ENCODE measurements at regions not wholly inside any gene's neighbourhood (a gene's known extent, or its start where the extent isn't known, plus 50 kb on each side); places are given as distances from the start of the nearest gene placed in this dataset.

DNA sequence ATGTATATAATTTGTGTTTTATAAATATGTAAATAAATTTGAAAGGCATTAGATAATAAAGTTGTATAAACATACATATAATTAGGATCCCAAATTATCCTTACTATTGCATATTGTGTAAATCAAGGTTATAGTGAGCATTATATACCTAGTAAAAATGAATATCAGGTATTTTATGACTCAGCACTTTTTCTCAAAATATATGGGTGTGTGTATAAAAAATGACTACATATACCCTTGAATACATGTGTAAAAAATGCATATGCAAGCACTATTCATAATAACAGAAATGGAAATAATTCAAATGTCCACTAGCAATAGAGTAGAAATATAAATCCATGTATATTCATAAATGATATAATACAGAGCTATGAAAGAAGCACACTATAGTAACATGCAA, 870.9 kb upstream of the CNTNAP5 start:
- Histone ChIP-seq H3K4me1 (replicated peaks in 1 of 4; ENCODE audit: control insufficient read depth in 3 of 4, insufficient read depth in 4 of 4, low read length in 3 of 4) (no peaks in the 10 kb centered on the region), H3K56ac (replicated peaks; ENCODE audit: insufficient read length, low read depth, low read length) (no peak overlapping the region), H3K79me2 (ENCODE audit: control insufficient read depth in 1 of 2, insufficient read depth in 2 of 2, low read length in 2 of 2) (no peaks in the 10 kb centered on the region), H3K23me2 (ENCODE audit: low read depth, low read length) (no peaks in the 10 kb centered on the region), H3K27me3 (replicated peaks in 1 of 4; ENCODE audit: control insufficient read depth in 3 of 4, extremely low read depth in 1 of 4, insufficient read depth in 3 of 4, low read length in 3 of 4) (no peaks in the 10 kb centered on the region), H3K27ac (ENCODE audit: low read depth, low read length) (no peak overlapping the region), H3K4me3 (ENCODE audit: extremely low read depth in 1 of 4, insufficient read depth in 2 of 4, low read depth in 3 of 4, low read length in 4 of 4) (no peak overlapping the region), H3K18ac (ENCODE audit: extremely low read depth, low read length) (no peak overlapping the region), H4K20me1 (replicated peaks in 1 of 2; ENCODE audit: control insufficient read depth in 1 of 2, insufficient read depth in 2 of 2, low read length in 2 of 2) (no peaks in the 10 kb centered on the region), H3K36me3 (ENCODE audit: control insufficient read depth in 2 of 4, insufficient read depth in 4 of 4, low read length in 3 of 4) (no peaks in the 10 kb centered on the region), H4K91ac (replicated peaks; ENCODE audit: insufficient read length, low read length) (no peak overlapping the region), H4K8ac (ENCODE audit: extremely low read depth, insufficient read depth, low read length) (no peak overlapping the region), H3K9me3 (ENCODE audit: insufficient read depth in 2 of 2, low read depth in 1 of 2, low read length in 1 of 2) (no peaks in the 10 kb centered on the region), H2BK120ac (replicated peaks; ENCODE audit: low read depth, low read length) (no peak overlapping the region), H4K5ac (ENCODE audit: insufficient read length, low read depth, low read length) (no peak overlapping the region), H3K23ac (ENCODE audit: insufficient read length) (no peak overlapping the region), H2BK12ac (ENCODE audit: low read depth, low read length) (no peak overlapping the region), H2BK15ac (ENCODE audit: low read length) (no peak overlapping the region), H3K4me2 (ENCODE audit: insufficient read depth in 1 of 2, low read depth in 2 of 2, low read length in 2 of 2) (no peak overlapping the region), H3K9ac (replicated peaks in 1 of 4; ENCODE audit: extremely low read depth in 1 of 4, low read depth in 3 of 4, low read length in 3 of 4) (no peak overlapping the region), H2BK20ac (ENCODE audit: low read length) (no peak overlapping the region), H2AK5ac (ENCODE audit: low read depth, low read length) (no peak overlapping the region), H2BK5ac (ENCODE audit: low read depth, low read length) (no peak overlapping the region), H2AFZ (ENCODE audit: low read length) (no peak overlapping the region), H3K4ac (replicated peaks; ENCODE audit: insufficient read length, low read depth, low read length) (no peak overlapping the region), H3K14ac (ENCODE audit: insufficient read length) (no peak overlapping the region), H3K79me1 (ENCODE audit: low read depth, low read length) (no peaks in the 10 kb centered on the region)
- FAIRE-seq = no peak
- POLR2A ChIA-PET (ENCODE audit: partially characterized antibody) = no interaction called here
- no peak for DNase-seq (ENCODE audit: low read depth in 1 of 2, low spot score in 2 of 2)
- CTCF ChIA-PET (ENCODE audit: partially characterized antibody) = interaction anchor here (0.6 kb wide), 1 partner anchor 11 kb away, joined by 3 read pairs; no protein-coding TSS in a partner anchor
- TF ChIP-seq RAD21 (IDR thresholded peaks at IDR 0.05 in 1 of 2, conservative IDR thresholded peaks at IDR 0.05 in 1 of 2; ENCODE audit: low read depth in 2 of 2, low read length in 2 of 2) (no peak), BACH1 (IDR thresholded peaks at IDR 0.05; ENCODE audit: low read length) (peak; percentile 67), CEBPB (IDR thresholded peaks at IDR 0.05; ENCODE audit: low read depth, low read length) (no peak), JUN (IDR thresholded peaks at IDR 0.05; ENCODE audit: low read depth, low read length) (no peak), POLR2AphosphoS5 (IDR thresholded peaks at IDR 0.05; ENCODE audit: low read depth, low read length) (no peak)
- TF ChIP-seq, protein P1, sequence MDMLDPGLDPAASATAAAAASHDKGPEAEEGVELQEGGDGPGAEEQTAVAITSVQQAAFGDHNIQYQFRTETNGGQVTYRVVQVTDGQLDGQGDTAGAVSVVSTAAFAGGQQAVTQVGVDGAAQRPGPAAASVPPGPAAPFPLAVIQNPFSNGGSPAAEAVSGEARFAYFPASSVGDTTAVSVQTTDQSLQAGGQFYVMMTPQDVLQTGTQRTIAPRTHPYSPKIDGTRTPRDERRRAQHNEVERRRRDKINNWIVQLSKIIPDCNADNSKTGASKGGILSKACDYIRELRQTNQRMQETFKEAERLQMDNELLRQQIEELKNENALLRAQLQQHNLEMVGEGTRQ (IDR thresholded peaks at IDR 0.05; ENCODE audit: low read length) = no peak
- TF ChIP-seq, protein P2, sequence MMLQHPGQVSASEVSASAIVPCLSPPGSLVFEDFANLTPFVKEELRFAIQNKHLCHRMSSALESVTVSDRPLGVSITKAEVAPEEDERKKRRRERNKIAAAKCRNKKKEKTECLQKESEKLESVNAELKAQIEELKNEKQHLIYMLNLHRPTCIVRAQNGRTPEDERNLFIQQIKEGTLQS (IDR thresholded peaks at IDR 0.05; ENCODE audit: insufficient read depth, low read depth, low read length) = no peak
